ENCODE measurements at regions not wholly inside any gene's neighbourhood (a gene's known extent, or its start where the extent isn't known, plus 50 kb on each side); places are given as distances from the start of the nearest gene placed in this dataset.
"Not testable (repeated sequence)": the region's sequence is repeated elsewhere in the genome, so short reads cannot be mapped to it uniquely, and the experiment has no call there.

- no peak for FAIRE-seq
Measured at GRCh38 chr12:80045594-80045993, 53.7 kb upstream of the OTOGL start.

- FAIRE-seq: no peak
Measured at GRCh38 chr12:80044694-80045046, 54.7 kb upstream of the OTOGL start.

GRCh38 chr12:80041692-80042091 is 57.6 kb upstream of the OTOGL start:
- no peak for FAIRE-seq

GRCh38 chr12:80041071-80041470 is 58.3 kb upstream of the OTOGL start:
- FAIRE-seq: no peak

GRCh38 chr12:80040075-80040738 is 59.1 kb upstream of the OTOGL start:
- no peak for FAIRE-seq

GRCh38 chr12:80038062-80038560 is 61.2 kb upstream of the OTOGL start:
- FAIRE-seq: no peak

GRCh38 chr12:80033448-80033847 is 65.9 kb upstream of the OTOGL start:
- FAIRE-seq: no peak

- FAIRE-seq: peak; percentile 18
Measured at GRCh38 chr12:80032946-80033345, 66.4 kb upstream of the OTOGL start.

GRCh38 chr12:80031229-80031628 is 68.1 kb upstream of the OTOGL start:
- FAIRE-seq: no peak

GRCh38 chr12:80025638-80026037 is 73.7 kb upstream of the OTOGL start:
- FAIRE-seq: no peak

GRCh38 chr12:80019691-80020090 is 79.6 kb upstream of the OTOGL start:
- no peak for FAIRE-seq

GRCh38 chr12:80018119-80018518 is 81.2 kb upstream of the OTOGL start:
- FAIRE-seq: no peak

- FAIRE-seq: no peak
Measured at GRCh38 chr12:80017261-80017870, 82.0 kb upstream of the OTOGL start.

- FAIRE-seq: no peak
Measured at GRCh38 chr12:80016684-80017083, 81.8 kb upstream of the PPP1R12A start.

GRCh38 chr12:80015660-80016059 is 80.8 kb upstream of the PPP1R12A start:
- FAIRE-seq: no peak

GRCh38 chr12:80003744-80004143 is 68.8 kb upstream of the PPP1R12A start:
- FAIRE-seq: not testable (repeated sequence)

GRCh38 chr12:80001562-80001961 is 66.7 kb upstream of the PPP1R12A start:
- FAIRE-seq: no peak

- no peak for FAIRE-seq
Measured at GRCh38 chr12:80000831-80001230, 65.9 kb upstream of the PPP1R12A start.

- no peak for FAIRE-seq
Measured at GRCh38 chr12:79998554-79998953, 63.7 kb upstream of the PPP1R12A start.

GRCh38 chr12:79997096-79997791 is 62.3 kb upstream of the PPP1R12A start:
- no peak for FAIRE-seq

- FAIRE-seq: not testable (repeated sequence)
Measured at GRCh38 chr12:79995385-79996084, 60.6 kb upstream of the PPP1R12A start.

- FAIRE-seq: no peak
Measured at GRCh38 chr12:79993106-79993862, 58.4 kb upstream of the PPP1R12A start.

GRCh38 chr12:79991586-79991985 is 56.7 kb upstream of the PPP1R12A start:
- FAIRE-seq: no peak
